ENCODE measurements at regions not wholly inside any gene's neighbourhood (a gene's known extent, or its start where the extent isn't known, plus 50 kb on each side); places are given as distances from the start of the nearest gene placed in this dataset.

GRCh38 chr2:167411367-167411766, 523.1 kb downstream of the XIRP2 start:
- DNase-seq: no peak

- DNase-seq: no peak
Measured at GRCh38 chr2:167406558-167406957, 518.3 kb downstream of the XIRP2 start.

- no peak for DNase-seq
Measured at GRCh38 chr2:167404627-167405284, 516.5 kb downstream of the XIRP2 start.

- no peak for DNase-seq
Measured at GRCh38 chr2:167401309-167401708, 513.0 kb downstream of the XIRP2 start.

GRCh38 chr2:167400546-167400945, 512.3 kb downstream of the XIRP2 start:
- DNase-seq: no peak

GRCh38 chr2:167398873-167399272, 510.6 kb downstream of the XIRP2 start:
- no peak for DNase-seq

GRCh38 chr2:167388901-167389300, 500.6 kb downstream of the XIRP2 start:
- DNase-seq: no peak

- no peak for DNase-seq
Measured at GRCh38 chr2:167388497-167388896, 500.2 kb downstream of the XIRP2 start.

GRCh38 chr2:167386694-167387093, 498.4 kb downstream of the XIRP2 start:
- no peak for DNase-seq

GRCh38 chr2:167383610-167384194, 495.4 kb downstream of the XIRP2 start:
- no peak for DNase-seq

- no peak for DNase-seq
Measured at GRCh38 chr2:167381349-167381748, 493.1 kb downstream of the XIRP2 start.

- DNase-seq: no peak
Measured at GRCh38 chr2:167380555-167380954, 492.3 kb downstream of the XIRP2 start.

GRCh38 chr2:167380094-167380493, 491.8 kb downstream of the XIRP2 start:
- no peak for DNase-seq

GRCh38 chr2:167369083-167369482, 480.8 kb downstream of the XIRP2 start:
- no peak for DNase-seq

- no peak for DNase-seq
Measured at GRCh38 chr2:167368371-167368770, 480.1 kb downstream of the XIRP2 start.

GRCh38 chr2:167365216-167365615, 476.9 kb downstream of the XIRP2 start:
- no peak for DNase-seq

- no peak for DNase-seq
Measured at GRCh38 chr2:167361426-167361825, 473.1 kb downstream of the XIRP2 start.

- no peak for DNase-seq
Measured at GRCh38 chr2:167355821-167356220, 467.5 kb downstream of the XIRP2 start.

GRCh38 chr2:167353605-167354280, 465.5 kb downstream of the XIRP2 start:
- DNase-seq: no peak

- no peak for DNase-seq
Measured at GRCh38 chr2:167345559-167345958, 457.3 kb downstream of the XIRP2 start.

- no peak for DNase-seq
Measured at GRCh38 chr2:167342769-167343168, 454.5 kb downstream of the XIRP2 start.

GRCh38 chr2:167340322-167340721, 452.0 kb downstream of the XIRP2 start:
- no peak for DNase-seq

GRCh38 chr2:167336213-167336612, 447.9 kb downstream of the XIRP2 start:
- no peak for DNase-seq

GRCh38 chr2:167335541-167335992, 447.3 kb downstream of the XIRP2 start:
- no peak for DNase-seq
